HUES64 (cell line): ENCODE measurements at regions not wholly inside any gene's neighbourhood (a gene's known extent, or its start where the extent isn't known, plus 50 kb on each side); places are given as distances from the start of the nearest gene placed in this dataset.
"Not testable (repeated sequence)": the region's sequence is repeated elsewhere in the genome, so short reads cannot be mapped to it uniquely, and the experiment has no call there.

Experiments used
- H3K27ac ChIP-seq: 2 replicates; pipeline ENCODE4 v1.7.0; 2013; ENCODE audit warnings: low read depth, low read length, inconsistent platforms
- H3K27me3 ChIP-seq: 2 replicates; pipeline ENCODE4 v1.6.1; 2013; ENCODE audit warnings: mild to moderate bottlenecking, low read length; ENCODE audit not compliant: insufficient read depth
- H3K36me3 ChIP-seq: 2 replicates; pipeline ENCODE4 v1.6.1; 2013; ENCODE audit warnings: mild to moderate bottlenecking, low read length; ENCODE audit not compliant: insufficient read depth
- H3K4me1 ChIP-seq: 2 replicates; pipeline ENCODE4 v1.6.1; 2013; ENCODE audit warnings: mild to moderate bottlenecking, low read length, moderate library complexity; ENCODE audit not compliant: insufficient read depth
- H3K4me3 ChIP-seq: 2 replicates; pipeline ENCODE4 v1.5.1; 2013; ENCODE audit warnings: mild to moderate bottlenecking, low read length, moderate library complexity
- H3K9ac ChIP-seq: 2 replicates; pipeline ENCODE4 v1.6.1; 2013; ENCODE audit warnings: mild to moderate bottlenecking, low read depth, low read length
- H3K9me3 ChIP-seq: 2 replicates; pipeline ENCODE4 v1.6.1; 2013; ENCODE audit warnings: low read depth, low read length; ENCODE audit not compliant: insufficient read depth
- WGBS: fragments of 150-250, 120-280 bp; methylation state at CpG from one replicate; pipeline ENCODE4 v1.1.7; 2013; ENCODE audit warnings: missing lambda C conversion rate; 5-methylcytosine and 5-hydroxymethylcytosine counted together

- Histone ChIP-seq H3K27ac (no peak overlapping the region), H3K27me3 (no peaks in the 10 kb centered on the region), H3K9me3 (no peaks in the 10 kb centered on the region), H3K4me1 (no peaks in the 10 kb centered on the region; the same call in 1 of the 2 replicates), H3K36me3 (no peaks in the 10 kb centered on the region), H3K4me3 (no peak overlapping the region), H3K9ac (no peak overlapping the region)
Observed at GRCh38 chr2:58398406-58398805, 157.3 kb upstream of the FANCL start.

GRCh38 chr2:58387701-58388100 lies 146.6 kb upstream of the FANCL start:
- Histone ChIP-seq H3K9me3 (0 out of 2 replicates have a peak, but pooled peaks cover 4% of the 10 kb centered on the region), H3K9ac (no peak overlapping the region), H3K36me3 (no peaks in the 10 kb centered on the region), H3K27ac (no peak overlapping the region), H3K4me3 (no peak overlapping the region), H3K27me3 (no peaks in the 10 kb centered on the region), H3K4me1 (0 out of 2 replicates have a peak, but pooled peaks cover 3% of the 10 kb centered on the region)
- WGBS = 92% methylated on average over 1 of the region's 1 CpG

- not testable (repeated sequence) for H3K4me3 ChIP-seq
Observed at GRCh38 chr2:58386904-58387303, 145.8 kb upstream of the FANCL start.

GRCh38 chr2:58378152-58378551 lies 137.0 kb upstream of the FANCL start:
- H3K9ac ChIP-seq = no peak overlapping the region
- H3K27me3 ChIP-seq = no peaks in the 10 kb centered on the region
- H3K27ac ChIP-seq = no peak overlapping the region
- no peaks in the 10 kb centered on the region for H3K36me3 ChIP-seq
- H3K4me3 ChIP-seq = no peak overlapping the region
- 95% methylated on average over 5 of the region's 5 CpGs for WGBS
- no peaks in the 10 kb centered on the region for H3K9me3 ChIP-seq
- no peaks in the 10 kb centered on the region for H3K4me1 ChIP-seq

More at GRCh38 chr2:58386904-58387303, 145.8 kb upstream of the FANCL start:
- not testable (repeated sequence) for H3K9ac ChIP-seq, H3K27ac ChIP-seq, H3K9me3 ChIP-seq, H3K36me3 ChIP-seq, H3K4me1 ChIP-seq, H3K27me3 ChIP-seq
- 67% methylated on average over 13 of the region's 14 CpGs for WGBS

GRCh38 chr2:58377181-58377580 lies 136.1 kb upstream of the FANCL start:
- no peaks in the 10 kb centered on the region for H3K36me3 ChIP-seq
- no peaks in the 10 kb centered on the region for H3K27me3 ChIP-seq

GRCh38 chr2:58376592-58376991 lies 135.5 kb upstream of the FANCL start:
- no peak overlapping the region for H3K9ac ChIP-seq
- H3K4me1 ChIP-seq = no peaks in the 10 kb centered on the region
- WGBS = 96% methylated on average over 1 of the region's 1 CpG

More at GRCh38 chr2:58377181-58377580, 136.1 kb upstream of the FANCL start:
- no peak overlapping the region for H3K27ac ChIP-seq
- H3K9me3 ChIP-seq = no peaks in the 10 kb centered on the region
- H3K4me1 ChIP-seq = no peaks in the 10 kb centered on the region
- H3K9ac ChIP-seq = no peak overlapping the region
- H3K4me3 ChIP-seq = no peak overlapping the region
- 100% methylated on average over 1 of the region's 1 CpG for WGBS

GRCh38 chr2:58369594-58369993 lies 128.5 kb upstream of the FANCL start:
- Histone ChIP-seq H3K4me3 (no peak overlapping the region), H3K27me3 (no peaks in the 10 kb centered on the region)
- WGBS = 100% methylated on average over 1 of the region's 2 CpGs

More at GRCh38 chr2:58376592-58376991, 135.5 kb upstream of the FANCL start:
- H3K27ac ChIP-seq = no peak overlapping the region
- H3K4me3 ChIP-seq = no peak overlapping the region
- H3K27me3 ChIP-seq = no peaks in the 10 kb centered on the region
- no peaks in the 10 kb centered on the region for H3K9me3 ChIP-seq
- no peaks in the 10 kb centered on the region for H3K36me3 ChIP-seq

GRCh38 chr2:58364098-58364497 lies 123.0 kb upstream of the FANCL start:
- H3K9me3 ChIP-seq = no peaks in the 10 kb centered on the region
- no peaks in the 10 kb centered on the region for H3K27me3 ChIP-seq
- WGBS = 94% methylated on average over 4 of the region's 4 CpGs
- H3K4me1 ChIP-seq = no peaks in the 10 kb centered on the region; the same call in 1 of the 2 replicates
- no peak overlapping the region for H3K9ac ChIP-seq
- H3K27ac ChIP-seq = no peak overlapping the region
- no peak overlapping the region for H3K4me3 ChIP-seq
- H3K36me3 ChIP-seq = no peaks in the 10 kb centered on the region

More at GRCh38 chr2:58369594-58369993, 128.5 kb upstream of the FANCL start:
- Histone ChIP-seq H3K9ac (no peak overlapping the region), H3K27ac (no peak overlapping the region), H3K36me3 (no peaks in the 10 kb centered on the region), H3K4me1 (no peaks in the 10 kb centered on the region), H3K9me3 (no peaks in the 10 kb centered on the region)

GRCh38 chr2:58358026-58358425 lies 116.9 kb upstream of the FANCL start:
- no peak overlapping the region for H3K4me3 ChIP-seq
- H3K4me1 ChIP-seq = peaks cover 24% of the 10 kb centered on the region
- H3K27ac ChIP-seq = no peak overlapping the region
- H3K27me3 ChIP-seq = no peaks in the 10 kb centered on the region
- no peak overlapping the region for H3K9ac ChIP-seq
- H3K9me3 ChIP-seq = no peaks in the 10 kb centered on the region
- WGBS = 30% methylated on average over 1 of the region's 1 CpG
- H3K36me3 ChIP-seq = no peaks in the 10 kb centered on the region

GRCh38 chr2:58357521-58357920 lies 116.4 kb upstream of the FANCL start:
- Histone ChIP-seq H3K27me3 (no peaks in the 10 kb centered on the region), H3K36me3 (no peaks in the 10 kb centered on the region), H3K4me1 (peaks cover 24% of the 10 kb centered on the region), H3K27ac (peak overlapping the region; percentile 36; the same call in 1 of the 2 replicates), H3K9ac (no peak overlapping the region), H3K4me3 (no peak overlapping the region), H3K9me3 (no peaks in the 10 kb centered on the region)
- 8% methylated on average over 2 of the region's 2 CpGs for WGBS

GRCh38 chr2:58354230-58354629 lies 113.1 kb upstream of the FANCL start:
- H3K4me3 ChIP-seq = no peak overlapping the region
- WGBS = 78% methylated on average over 1 of the region's 1 CpG

GRCh38 chr2:58350484-58350883 lies 109.4 kb upstream of the FANCL start:
- no peaks in the 10 kb centered on the region for H3K9me3 ChIP-seq
- H3K36me3 ChIP-seq = no peaks in the 10 kb centered on the region
- H3K27me3 ChIP-seq = no peaks in the 10 kb centered on the region
- H3K27ac ChIP-seq = no peak overlapping the region
- no peaks in the 10 kb centered on the region for H3K4me1 ChIP-seq
- no peak overlapping the region for H3K4me3 ChIP-seq
- no peak overlapping the region for H3K9ac ChIP-seq
- 94% methylated on average over 2 of the region's 2 CpGs for WGBS

More at GRCh38 chr2:58354230-58354629, 113.1 kb upstream of the FANCL start:
- no peaks in the 10 kb centered on the region for H3K27me3 ChIP-seq
- no peaks in the 10 kb centered on the region for H3K9me3 ChIP-seq
- H3K4me1 ChIP-seq = peaks cover 24% of the 10 kb centered on the region
- H3K27ac ChIP-seq = no peak overlapping the region
- H3K36me3 ChIP-seq = no peaks in the 10 kb centered on the region
- no peak overlapping the region for H3K9ac ChIP-seq
